UCSD-AML1 (cell line): ENCODE measurements at regions not wholly inside any gene's neighbourhood (a gene's known extent, or its start where the extent isn't known, plus 50 kb on each side); places are given as distances from the start of the nearest gene placed in this dataset.
"Not testable (repeated sequence)": the region's sequence is repeated elsewhere in the genome, so short reads cannot be mapped to it uniquely, and the experiment has no call there.

Experiments
- DNase-seq: peaks from one replicate; lab custom pipeline; 2025; ENCODE audit not compliant: unreplicated experiment; lab: John Stamatoyannopoulos, UW

- DNase-seq, result no peak
Measured at GRCh38 chr2:172284209-172284608, 143.2 kb upstream of the ITGA6 start.

GRCh38 chr2:172285010-172285621, 142.3 kb upstream of the ITGA6 start:
- DNase-seq, result no peak

GRCh38 chr2:172285760-172286159, 141.6 kb upstream of the ITGA6 start:
- DNase-seq, result no peak

- no peak for DNase-seq
Measured at GRCh38 chr2:172287190-172287589, 140.2 kb upstream of the ITGA6 start.

- no peak for DNase-seq
Measured at GRCh38 chr2:172287605-172288315, 139.6 kb upstream of the ITGA6 start.

- no peak for DNase-seq
Measured at GRCh38 chr2:172288603-172289002, 138.8 kb upstream of the ITGA6 start.

GRCh38 chr2:172293952-172294351, 133.4 kb upstream of the ITGA6 start:
- no peak for DNase-seq

- no peak for DNase-seq
Measured at GRCh38 chr2:172294983-172295382, 132.4 kb upstream of the ITGA6 start.

- no peak for DNase-seq
Measured at GRCh38 chr2:172295677-172296076, 131.7 kb upstream of the ITGA6 start.

GRCh38 chr2:172296267-172297046, 130.9 kb upstream of the ITGA6 start:
- no peak for DNase-seq

- no peak for DNase-seq
Measured at GRCh38 chr2:172297531-172297930, 129.9 kb upstream of the ITGA6 start.

- no peak for DNase-seq
Measured at GRCh38 chr2:172297950-172298349, 129.4 kb upstream of the ITGA6 start.

- no peak for DNase-seq
Measured at GRCh38 chr2:172299741-172300140, 127.6 kb upstream of the ITGA6 start.

GRCh38 chr2:172300851-172301250, 126.5 kb upstream of the ITGA6 start:
- DNase-seq, result no peak

GRCh38 chr2:172305066-172305465, 122.3 kb upstream of the ITGA6 start:
- DNase-seq, result no peak

GRCh38 chr2:172307800-172308199, 119.6 kb upstream of the ITGA6 start:
- DNase-seq, result peak; percentile 66

GRCh38 chr2:172308253-172308935, 119.0 kb upstream of the ITGA6 start:
- no peak for DNase-seq

- DNase-seq, result peak; percentile 38
Measured at GRCh38 chr2:172311921-172312345, 115.5 kb upstream of the ITGA6 start.

- DNase-seq, result no peak
Measured at GRCh38 chr2:172313715-172314341, 113.6 kb upstream of the ITGA6 start.

GRCh38 chr2:172315070-172315469, 112.3 kb upstream of the ITGA6 start:
- not testable (repeated sequence) for DNase-seq

GRCh38 chr2:172322049-172322448, 105.3 kb upstream of the ITGA6 start:
- no peak for DNase-seq
